ENCODE measurements at regions not wholly inside any gene's neighbourhood (a gene's known extent, or its start where the extent isn't known, plus 50 kb on each side); places are given as distances from the start of the nearest gene placed in this dataset.

GRCh38 chr10:129094861-129095260 lies 372.2 kb upstream of the MGMT start:
- no peak for TF ChIP-seq CTCF (IDR thresholded peaks at IDR 0.05)
- TF ChIP-seq EZH2 (IDR thresholded peaks at IDR 0.05), result no peak
